PC-3 (cell line): ENCODE measurements at regions not wholly inside any gene's neighbourhood (a gene's known extent, or its start where the extent isn't known, plus 50 kb on each side); places are given as distances from the start of the nearest gene placed in this dataset.

Experiments used
- EZH2 ChIP-seq: fragments of 300-600 bp; sonication (generic); IDR thresholded peaks from one replicate; pipeline ENCODE4 v1.6.1; 2017; ENCODE audit warnings: antibody characterized with exemption, mild to moderate bottlenecking, low read length; ENCODE audit not compliant: unreplicated experiment
- EZH2phosphoT487 ChIP-seq: fragments of 300-600 bp; sonication (generic); IDR thresholded peaks from 2 replicates; pipeline ENCODE4 v1.6.1; 2018; ENCODE audit warnings: mild to moderate bottlenecking, antibody characterized with exemption, low read length, borderline replicate concordance
- TF ChIP-seq, protein P1 (sequence below): fragments of 300-600 bp; sonication (generic); conservative IDR thresholded peaks from 2 replicates; pipeline ENCODE4 v1.5.1; 2017; ENCODE audit warnings: antibody characterized with exemption, low read depth, mild to moderate bottlenecking, low read length

DNA sequence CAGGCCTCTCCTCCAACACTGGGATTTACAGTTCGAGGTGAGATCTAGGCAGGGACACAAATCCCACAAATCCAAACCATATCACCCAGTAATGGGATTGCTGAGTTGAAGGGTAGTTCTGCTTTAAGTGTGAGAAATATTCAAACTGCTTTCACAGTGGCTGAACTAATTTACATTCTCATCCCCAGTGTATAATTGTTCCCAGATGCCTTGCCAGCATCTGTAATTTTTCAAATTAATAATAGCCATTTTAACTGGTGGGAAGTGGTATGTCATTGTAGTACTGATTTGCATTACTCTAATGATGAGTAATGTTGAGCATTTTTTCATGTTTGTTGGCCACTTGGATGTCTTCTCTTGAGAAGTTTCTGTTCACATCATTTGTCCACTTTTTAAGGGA lies 592.8 kb upstream of the GRM3 start:
- TF ChIP-seq, protein P1, sequence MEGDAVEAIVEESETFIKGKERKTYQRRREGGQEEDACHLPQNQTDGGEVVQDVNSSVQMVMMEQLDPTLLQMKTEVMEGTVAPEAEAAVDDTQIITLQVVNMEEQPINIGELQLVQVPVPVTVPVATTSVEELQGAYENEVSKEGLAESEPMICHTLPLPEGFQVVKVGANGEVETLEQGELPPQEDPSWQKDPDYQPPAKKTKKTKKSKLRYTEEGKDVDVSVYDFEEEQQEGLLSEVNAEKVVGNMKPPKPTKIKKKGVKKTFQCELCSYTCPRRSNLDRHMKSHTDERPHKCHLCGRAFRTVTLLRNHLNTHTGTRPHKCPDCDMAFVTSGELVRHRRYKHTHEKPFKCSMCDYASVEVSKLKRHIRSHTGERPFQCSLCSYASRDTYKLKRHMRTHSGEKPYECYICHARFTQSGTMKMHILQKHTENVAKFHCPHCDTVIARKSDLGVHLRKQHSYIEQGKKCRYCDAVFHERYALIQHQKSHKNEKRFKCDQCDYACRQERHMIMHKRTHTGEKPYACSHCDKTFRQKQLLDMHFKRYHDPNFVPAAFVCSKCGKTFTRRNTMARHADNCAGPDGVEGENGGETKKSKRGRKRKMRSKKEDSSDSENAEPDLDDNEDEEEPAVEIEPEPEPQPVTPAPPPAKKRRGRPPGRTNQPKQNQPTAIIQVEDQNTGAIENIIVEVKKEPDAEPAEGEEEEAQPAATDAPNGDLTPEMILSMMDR: no peak
- TF ChIP-seq EZH2 (no peak), EZH2phosphoT487 (no peak)
